PC-3 (cell line): ENCODE measurements at regions not wholly inside any gene's neighbourhood (a gene's known extent, or its start where the extent isn't known, plus 50 kb on each side); places are given as distances from the start of the nearest gene placed in this dataset.

Source experiments
- CTCF ChIP-seq: fragments of 300-600 bp; sonication (generic); conservative IDR thresholded peaks from 2 replicates; pipeline ENCODE4 v1.5.1; 2017; ENCODE audit warnings: antibody characterized with exemption, low read depth, mild to moderate bottlenecking, low read length
- EZH2 ChIP-seq: fragments of 300-600 bp; sonication (generic); IDR thresholded peaks from one replicate; pipeline ENCODE4 v1.6.1; 2017; ENCODE audit warnings: antibody characterized with exemption, mild to moderate bottlenecking, low read length; ENCODE audit not compliant: unreplicated experiment
- EZH2phosphoT487 ChIP-seq: fragments of 300-600 bp; sonication (generic); IDR thresholded peaks from 2 replicates; pipeline ENCODE4 v1.6.1; 2018; ENCODE audit warnings: mild to moderate bottlenecking, antibody characterized with exemption, low read length, borderline replicate concordance

- no peak for TF ChIP-seq CTCF
- TF ChIP-seq EZH2 = no peak
- TF ChIP-seq EZH2phosphoT487 = no peak
Measured at GRCh38 chr9:80775971-80776370, 913.4 kb downstream of the TLE1 start.
